ENCODE measurements at regions not wholly inside any gene's neighbourhood (a gene's known extent, or its start where the extent isn't known, plus 50 kb on each side); places are given as distances from the start of the nearest gene placed in this dataset.

DNA sequence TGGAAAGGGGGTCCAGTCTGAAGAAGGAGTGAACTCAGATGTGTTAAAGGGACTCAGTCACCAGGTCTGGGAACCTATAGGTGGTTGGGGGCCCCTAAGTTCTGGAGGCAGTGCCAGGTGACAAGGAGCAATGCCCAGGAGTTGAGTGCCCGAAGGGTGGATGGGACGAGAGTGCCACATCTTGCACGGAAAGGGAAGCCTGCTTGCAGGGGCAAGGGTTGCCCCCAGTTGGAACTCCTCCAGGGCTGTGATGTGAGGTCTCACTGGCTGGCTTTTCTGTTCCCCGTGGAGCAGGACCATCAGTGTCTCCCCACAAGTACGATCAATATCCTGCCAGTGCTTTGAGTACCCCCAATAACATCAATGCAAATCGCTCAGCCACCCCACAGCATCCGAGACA is 107.3 kb downstream of the TOMM20 start:
- no peak for DNase-seq
- no peak overlapping the region for H2BK5ac ChIP-seq (ENCODE audit: insufficient read length, low read length)
- H3T11ph ChIP-seq (ENCODE audit: low read length) = no peak overlapping the region
- no peaks in the 10 kb centered on the region for H4K20me1 ChIP-seq (ENCODE audit: control insufficient read depth, insufficient read depth, insufficient read length)
- no peak overlapping the region for H4K91ac ChIP-seq (ENCODE audit: insufficient read length, low read depth, low read length)
- no peak overlapping the region for H2BK120ac ChIP-seq (ENCODE audit: low read depth, low read length, poor library complexity, severe bottlenecking)
- no peaks in the 10 kb centered on the region for H3K79me1 ChIP-seq (ENCODE audit: insufficient read depth, low read depth, low read length, poor library complexity, severe bottlenecking)
- no peak overlapping the region for H4K8ac ChIP-seq (replicated peaks; ENCODE audit: insufficient read length, low read depth, low read length)
- no peak overlapping the region for H2BK15ac ChIP-seq (ENCODE audit: low read depth, low read length)
- no peak overlapping the region for H3K14ac ChIP-seq (ENCODE audit: insufficient read depth, low read length)
- H3K4me2 ChIP-seq (ENCODE audit: insufficient read depth, insufficient read length, low read length) = no peak overlapping the region
- H2AK5ac ChIP-seq (ENCODE audit: insufficient read length, low read length) = no peak overlapping the region
- H3K79me2 ChIP-seq (ENCODE audit: insufficient read depth, low read length) = no peaks in the 10 kb centered on the region
- H3K4me1 ChIP-seq (ENCODE audit: insufficient read depth, low read length) = no peaks in the 10 kb centered on the region; the same call in 1 of the 2 replicates
- H3K36me3 Mint-ChIP-seq (ENCODE audit: insufficient read depth in 1 of 3, low read depth in 3 of 3) = no peaks in the 10 kb centered on the region
- no peak overlapping the region for H2BK20ac ChIP-seq (ENCODE audit: low read depth, low read length, poor library complexity, severe bottlenecking)
- no peak overlapping the region for H3K9ac ChIP-seq (ENCODE audit: extremely low read depth, insufficient read length, low read length)
- TF ChIP-seq, protein P1, sequence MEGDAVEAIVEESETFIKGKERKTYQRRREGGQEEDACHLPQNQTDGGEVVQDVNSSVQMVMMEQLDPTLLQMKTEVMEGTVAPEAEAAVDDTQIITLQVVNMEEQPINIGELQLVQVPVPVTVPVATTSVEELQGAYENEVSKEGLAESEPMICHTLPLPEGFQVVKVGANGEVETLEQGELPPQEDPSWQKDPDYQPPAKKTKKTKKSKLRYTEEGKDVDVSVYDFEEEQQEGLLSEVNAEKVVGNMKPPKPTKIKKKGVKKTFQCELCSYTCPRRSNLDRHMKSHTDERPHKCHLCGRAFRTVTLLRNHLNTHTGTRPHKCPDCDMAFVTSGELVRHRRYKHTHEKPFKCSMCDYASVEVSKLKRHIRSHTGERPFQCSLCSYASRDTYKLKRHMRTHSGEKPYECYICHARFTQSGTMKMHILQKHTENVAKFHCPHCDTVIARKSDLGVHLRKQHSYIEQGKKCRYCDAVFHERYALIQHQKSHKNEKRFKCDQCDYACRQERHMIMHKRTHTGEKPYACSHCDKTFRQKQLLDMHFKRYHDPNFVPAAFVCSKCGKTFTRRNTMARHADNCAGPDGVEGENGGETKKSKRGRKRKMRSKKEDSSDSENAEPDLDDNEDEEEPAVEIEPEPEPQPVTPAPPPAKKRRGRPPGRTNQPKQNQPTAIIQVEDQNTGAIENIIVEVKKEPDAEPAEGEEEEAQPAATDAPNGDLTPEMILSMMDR (conservative IDR thresholded peaks at IDR 0.05) = no peak
- H4K5ac ChIP-seq (ENCODE audit: insufficient read length, low read depth, low read length) = no peak overlapping the region
- H3K23me2 ChIP-seq (ENCODE audit: insufficient read length, low read depth, low read length, poor library complexity, severe bottlenecking) = no peaks in the 10 kb centered on the region
- no CpG with 5 or more reads among the region's 7 CpGs for WGBS (ENCODE audit: extremely low coverage, insufficient read length, low lambda C conversion rate)
- H2AFZ ChIP-seq (ENCODE audit: low read length) = no peak overlapping the region
- no peaks in the 10 kb centered on the region for H3K9me3 ChIP-seq (ENCODE audit: control insufficient read depth, low read depth, low read length)
- no peak overlapping the region for H3K27ac ChIP-seq (ENCODE audit: insufficient read length, low read depth, low read length)
- no peak overlapping the region for H3K27ac Mint-ChIP-seq
- H3K27me3 ChIP-seq (ENCODE audit: insufficient read depth, low read length) = no peaks in the 10 kb centered on the region; the same call in 1 of the 2 replicates
- H3K4me3 Mint-ChIP-seq = no peak overlapping the region
- H3K4me1 Mint-ChIP-seq = peaks cover 25 to 37% of the 10 kb centered on the region in 2 experiments
- no peak overlapping the region for H3K56ac ChIP-seq (ENCODE audit: insufficient read length, low read depth, low read length)
- no peak overlapping the region for H3K18ac ChIP-seq (ENCODE audit: insufficient read length, low read depth, low read length)
- peaks cover 9% of the 10 kb centered on the region for H3K27me3 Mint-ChIP-seq (ENCODE audit: low read depth)
- no peak overlapping the region for H3K23ac ChIP-seq (ENCODE audit: insufficient read length, low read depth, low read length)
- peaks cover 0 to 6% of the 10 kb centered on the region in 2 experiments; a peak in 3 of 5 replicates for H3K9me3 Mint-ChIP-seq
- no peak overlapping the region for H3K4ac ChIP-seq (ENCODE audit: low read depth, low read length)
- H2BK12ac ChIP-seq (ENCODE audit: insufficient read length, low read depth, low read length) = no peak overlapping the region

Data from H9 (cell line).